HepG2 (cell line): ENCODE measurements at regions not wholly inside any gene's neighbourhood (a gene's known extent, or its start where the extent isn't known, plus 50 kb on each side); places are given as distances from the start of the nearest gene placed in this dataset.
A peak's percentile ranks its signal among the peaks of the same experiment; 100 is the strongest.

Experiments
- ATAC-seq: fragments of 200-7000 bp; cut with Tn5 transposase; 3 replicates; pipeline ENCODE4 v1.9.1; 2020; ENCODE audit warnings: mild to moderate bottlenecking, moderate library complexity
- BruUV-seq: library from RNA; stranded (reverse); fragments of 400-500 nt; replicated peaks from 2 replicates; lab custom pipeline; 2021; lab: Mats Ljungman, UMichigan
- CTCF ChIA-PET: fragments of 300-600 bp; formaldehyde crosslinking; extraction: SDS; loops from one replicate; lab custom pipeline; 2021; ENCODE audit warnings: low total read pairs, inconsistent platforms, low intra/inter-chr PET ratio; lab: Yijun Ruan, JAX
- POLR2A ChIA-PET: fragments of 350-600 bp; sonication (Branson Sonifier 250); formaldehyde crosslinking; loops from one replicate; lab custom pipeline; 2020; ENCODE audit warnings: antibody characterized with exemption, inconsistent platforms; lab: Yijun Ruan, JAX
- DNase-seq: peaks from one replicate; pipeline ENCODE4 v3.0.0-alpha.2; 2015; ENCODE audit warnings: low spot score
- FAIRE-seq: peaks from 3 replicates; lab custom pipeline; 2011; peaks lifted over from hg19 to GRCh38; lab: Jason Lieb, UNC
- H2AFZ ChIP-seq: one replicate; pipeline ENCODE4 v1.6.1; 2011; ENCODE audit warnings: low read length, inconsistent platforms
- H3K27ac ChIP-seq: fragments of 300-600 bp; 3 replicates; pipeline ENCODE4 v1.8.0; 2011; ENCODE audit warnings: mixed run types, mild to moderate bottlenecking, mixed read lengths, low read length, inconsistent platforms; ENCODE audit not compliant: insufficient read depth; ENCODE audit errors: extremely low read length
- H3K27me3 ChIP-seq, 2 experiments: fragments of 200-600 bp in 1 of 2; 2 replicates in 1 of 2; 3 replicates in 1 of 2; pipeline versions ENCODE4 v1.6.0 to v1.8.0; 2011; ENCODE audit warnings: low read length in 2 of 2, mild to moderate bottlenecking in 2 of 2, moderate library complexity in 2 of 2, inconsistent platforms in 1 of 2; ENCODE audit not compliant: insufficient read depth in 2 of 2, control insufficient read depth in 1 of 2
- H3K36me3 ChIP-seq, 2 experiments: fragments of 200-600 bp in 1 of 2; replicated peaks in 1 of 2; 2 replicates in 1 of 2; 3 replicates in 1 of 2; pipeline versions ENCODE4 v1.5.1 to v1.8.0; 2011; ENCODE audit warnings: low read length in 2 of 2, inconsistent platforms in 1 of 2; ENCODE audit not compliant: insufficient read depth in 2 of 2, control insufficient read depth in 1 of 2
- H3K4me1 ChIP-seq: 2 replicates; pipeline ENCODE4 v1.5.1; 2012; ENCODE audit warnings: low read length, inconsistent platforms; ENCODE audit not compliant: insufficient read depth
- H3K4me2 ChIP-seq: 2 replicates; pipeline ENCODE4 v1.6.0; 2011; ENCODE audit warnings: low read depth, low read length, inconsistent platforms
- H3K4me3 ChIP-seq, 3 experiments: fragments of 200-600 bp in 1 of 3; sonication (generic), shearing (Covaris generic) in 1 of 3; replicated peaks in 1 of 3; 2 replicates each; pipeline ENCODE4 v1.5.1; 2011 to 2016; ENCODE audit warnings: low read length in 3 of 3, inconsistent platforms in 2 of 3, low read depth in 2 of 3, mild to moderate bottlenecking in 2 of 3, control low read depth in 1 of 3, mixed read lengths in 1 of 3; ENCODE audit not compliant: insufficient read depth in 1 of 3
- H3K79me2 ChIP-seq: one replicate; pipeline ENCODE4 v1.6.1; 2011; ENCODE audit warnings: low read length, inconsistent platforms; ENCODE audit not compliant: insufficient read depth
- H3K9ac ChIP-seq: 2 replicates; pipeline ENCODE4 v1.6.0; 2011; ENCODE audit warnings: mild to moderate bottlenecking, low read depth, low read length, inconsistent platforms; ENCODE audit not compliant: insufficient read depth
- H3K9me3 ChIP-seq: 2 replicates; pipeline ENCODE4 v1.5.1; 2012; ENCODE audit warnings: mild to moderate bottlenecking, low read length
- H4K20me1 ChIP-seq: 2 replicates; pipeline ENCODE4 v1.6.0; 2011; ENCODE audit warnings: inconsistent platforms, mild to moderate bottlenecking, low read length, moderate library complexity; ENCODE audit not compliant: insufficient read depth
- CEBPB ChIP-seq: IDR thresholded peaks from 2 replicates; pipeline ENCODE4 v1.6.1; 2011; ENCODE audit warnings: low read depth, low read length, improper control_type of control experiment, borderline replicate concordance
- JDP2 ChIP-seq: sonication (generic); formaldehyde crosslinking; IDR thresholded peaks from 2 replicates; pipeline ENCODE4 v1.8.1; 2022; ENCODE audit warnings: missing genetic modification reagents, borderline replicate concordance
- MZF1 ChIP-seq: sonication (generic); formaldehyde crosslinking; IDR thresholded peaks from 2 replicates; pipeline ENCODE4 v1.8.1; 2023; ENCODE audit warnings: mild to moderate bottlenecking, missing genetic modification reagents, borderline replicate concordance
- REPIN1 ChIP-seq: sonication (generic); formaldehyde crosslinking; IDR thresholded peaks from 2 replicates; pipeline ENCODE4 v1.8.0; 2022; ENCODE audit warnings: missing genetic modification reagents, low read depth, mild to moderate bottlenecking, borderline replicate concordance
- U2AF1 ChIP-seq: fragments of 200-400 bp; formaldehyde crosslinking; optimal IDR thresholded peaks from 2 replicates; pipeline ENCODE3; 2017; ENCODE audit warnings: mild to moderate bottlenecking, low read depth, low read length
- ZNF160 ChIP-seq: sonication (generic); formaldehyde crosslinking; IDR thresholded peaks from 2 replicates; pipeline ENCODE4 v1.8.0; 2022; ENCODE audit warnings: mild to moderate bottlenecking, inconsistent platforms, missing genetic modification reagents
- ZNF326 ChIP-seq: sonication (generic); formaldehyde crosslinking; IDR thresholded peaks from 2 replicates; pipeline ENCODE4 v1.4.0; 2020; ENCODE audit warnings: missing genetic modification reagents, borderline replicate concordance
- ZNF382 ChIP-seq: sonication (generic); formaldehyde crosslinking; IDR thresholded peaks from 2 replicates; pipeline ENCODE4 v1.5.0; 2020; ENCODE audit warnings: missing genetic modification reagents, mild to moderate bottlenecking, borderline replicate concordance
- ZNF670 ChIP-seq: sonication (generic); formaldehyde crosslinking; IDR thresholded peaks from 2 replicates; pipeline ENCODE4 v1.8.0; 2022; ENCODE audit warnings: mild to moderate bottlenecking, missing genetic modification reagents, borderline replicate concordance
- ZNF850 ChIP-seq: sonication (generic); formaldehyde crosslinking; conservative IDR thresholded peaks from 2 replicates; pipeline ENCODE4 v1.9.0; 2021; ENCODE audit warnings: mild to moderate bottlenecking, missing genetic modification reagents
- WGBS: methylation state at CpG from one replicate; pipeline ENCODE4 v1.1.6; 2017; ENCODE audit warnings: low lambda C conversion rate; 5-methylcytosine and 5-hydroxymethylcytosine counted together
- in situ Hi-C: cut with HindIII; loops from 2 replicates; pipeline ENCODE4 v1.10.0; 2017; ENCODE audit warnings: low pct_unique_long_range_greater_than_20kb; ENCODE audit not compliant: extremely low pct_ligation_motif_present
- intact Hi-C: fragments of 100-400 bp; cut with micrococcal nuclease; formaldehyde crosslinking; loops from one replicate; pipeline ENCODE4 v1.10.0; 2022; ENCODE audit not compliant: unreplicated experiment
- TF ChIP-seq, protein P1 (sequence below): sonication (generic); formaldehyde crosslinking; IDR thresholded peaks from 2 replicates; pipeline ENCODE4 v1.8.1; 2023; ENCODE audit warnings: missing genetic modification reagents, inconsistent platforms, borderline replicate concordance
- TF ChIP-seq, protein P2 (sequence below): sonication (generic); formaldehyde crosslinking; IDR thresholded peaks from 2 replicates; pipeline ENCODE4 v1.4.0; 2020; ENCODE audit warnings: missing genetic modification reagents
- TF ChIP-seq, protein P3 (sequence below): IDR thresholded peaks from 2 replicates; pipeline ENCODE4 v1.6.1; 2016; ENCODE audit warnings: missing compliant biosample characterization, missing genetic modification reagents, borderline replicate concordance

DNA sequence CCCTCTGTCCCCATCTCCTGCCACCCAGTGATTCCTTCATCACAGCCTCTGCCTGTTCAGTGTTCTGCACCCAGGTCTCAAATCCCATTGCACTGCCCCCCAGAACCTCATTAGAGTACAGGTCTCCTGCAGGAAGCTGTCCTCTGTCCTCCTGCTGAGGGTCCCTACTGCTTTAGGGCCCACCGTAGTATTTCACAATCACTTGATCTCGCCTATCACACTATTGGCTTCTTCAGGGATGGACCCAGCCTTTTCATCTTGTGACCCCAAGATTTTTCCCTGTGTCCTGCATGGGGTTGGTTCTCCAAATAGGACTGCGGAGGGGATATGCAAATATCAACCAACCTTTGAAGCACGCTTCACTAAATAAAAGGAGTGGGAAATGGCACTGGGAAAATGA lies 331.1 kb upstream of the AJAP1 start:
- intact Hi-C loops: no loop called here
- CTCF ChIA-PET: no interaction called here

DNA sequence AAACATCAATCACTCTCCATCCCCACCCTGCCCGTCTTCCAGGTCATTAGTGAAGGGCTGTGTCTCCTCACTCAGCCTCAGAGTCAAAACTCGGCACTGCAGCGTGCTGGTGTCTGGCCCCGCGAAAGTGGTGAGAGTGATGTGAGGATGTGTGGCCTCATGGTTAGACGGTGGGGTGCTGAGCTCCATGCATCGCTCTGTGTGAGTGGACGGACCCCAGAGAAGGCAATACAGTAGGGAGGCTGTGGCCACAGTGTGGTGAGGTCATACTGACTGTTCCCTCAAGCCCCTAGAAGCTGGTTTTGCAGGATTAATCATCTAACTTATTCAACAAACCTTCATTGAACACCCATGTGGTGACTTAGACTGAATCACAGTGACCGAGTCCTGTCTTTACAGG lies 329.9 kb upstream of the AJAP1 start:
- BruUV-seq: no TSS peak
- DNase-seq (no peak), ATAC-seq (no peak), FAIRE-seq (no peak)
- no peaks in the 10 kb centered on the region for H3K9me3 ChIP-seq
- no peaks in the 10 kb centered on the region for H3K36me3 ChIP-seq
- no peaks in the 10 kb centered on the region for H4K20me1 ChIP-seq
- in situ Hi-C loops: no loop called here
- no peak overlapping the region for H3K9ac ChIP-seq
- no peak overlapping the region for H3K4me3 ChIP-seq
- intact Hi-C loops: no loop called here
- 56% methylated on average over 9 of the region's 9 CpGs for WGBS
- H3K79me2 ChIP-seq: no peaks in the 10 kb centered on the region
- CTCF ChIA-PET: no interaction called here
- H3K27me3 ChIP-seq: no peaks in the 10 kb centered on the region; a peak in 2 of 5 replicates
- no peak overlapping the region for H3K27ac ChIP-seq
- no peak overlapping the region for H2AFZ ChIP-seq
- H3K4me2 ChIP-seq: no peak overlapping the region
- H3K4me1 ChIP-seq: no peaks in the 10 kb centered on the region
- POLR2A ChIA-PET: no interaction called here
- no peak for TF ChIP-seq ZNF326
- TF ChIP-seq MZF1: no peak
- TF ChIP-seq JDP2 (CRISPR knock-in tag): no peak
- TF ChIP-seq, protein P1, sequence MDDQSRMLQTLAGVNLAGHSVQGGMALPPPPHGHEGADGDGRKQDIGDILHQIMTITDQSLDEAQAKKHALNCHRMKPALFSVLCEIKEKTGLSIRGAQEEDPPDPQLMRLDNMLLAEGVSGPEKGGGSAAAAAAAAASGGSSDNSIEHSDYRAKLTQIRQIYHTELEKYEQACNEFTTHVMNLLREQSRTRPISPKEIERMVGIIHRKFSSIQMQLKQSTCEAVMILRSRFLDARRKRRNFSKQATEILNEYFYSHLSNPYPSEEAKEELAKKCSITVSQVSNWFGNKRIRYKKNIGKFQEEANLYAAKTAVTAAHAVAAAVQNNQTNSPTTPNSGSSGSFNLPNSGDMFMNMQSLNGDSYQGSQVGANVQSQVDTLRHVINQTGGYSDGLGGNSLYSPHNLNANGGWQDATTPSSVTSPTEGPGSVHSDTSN (CRISPR knock-in tag): no peak
- TF ChIP-seq, protein P2, sequence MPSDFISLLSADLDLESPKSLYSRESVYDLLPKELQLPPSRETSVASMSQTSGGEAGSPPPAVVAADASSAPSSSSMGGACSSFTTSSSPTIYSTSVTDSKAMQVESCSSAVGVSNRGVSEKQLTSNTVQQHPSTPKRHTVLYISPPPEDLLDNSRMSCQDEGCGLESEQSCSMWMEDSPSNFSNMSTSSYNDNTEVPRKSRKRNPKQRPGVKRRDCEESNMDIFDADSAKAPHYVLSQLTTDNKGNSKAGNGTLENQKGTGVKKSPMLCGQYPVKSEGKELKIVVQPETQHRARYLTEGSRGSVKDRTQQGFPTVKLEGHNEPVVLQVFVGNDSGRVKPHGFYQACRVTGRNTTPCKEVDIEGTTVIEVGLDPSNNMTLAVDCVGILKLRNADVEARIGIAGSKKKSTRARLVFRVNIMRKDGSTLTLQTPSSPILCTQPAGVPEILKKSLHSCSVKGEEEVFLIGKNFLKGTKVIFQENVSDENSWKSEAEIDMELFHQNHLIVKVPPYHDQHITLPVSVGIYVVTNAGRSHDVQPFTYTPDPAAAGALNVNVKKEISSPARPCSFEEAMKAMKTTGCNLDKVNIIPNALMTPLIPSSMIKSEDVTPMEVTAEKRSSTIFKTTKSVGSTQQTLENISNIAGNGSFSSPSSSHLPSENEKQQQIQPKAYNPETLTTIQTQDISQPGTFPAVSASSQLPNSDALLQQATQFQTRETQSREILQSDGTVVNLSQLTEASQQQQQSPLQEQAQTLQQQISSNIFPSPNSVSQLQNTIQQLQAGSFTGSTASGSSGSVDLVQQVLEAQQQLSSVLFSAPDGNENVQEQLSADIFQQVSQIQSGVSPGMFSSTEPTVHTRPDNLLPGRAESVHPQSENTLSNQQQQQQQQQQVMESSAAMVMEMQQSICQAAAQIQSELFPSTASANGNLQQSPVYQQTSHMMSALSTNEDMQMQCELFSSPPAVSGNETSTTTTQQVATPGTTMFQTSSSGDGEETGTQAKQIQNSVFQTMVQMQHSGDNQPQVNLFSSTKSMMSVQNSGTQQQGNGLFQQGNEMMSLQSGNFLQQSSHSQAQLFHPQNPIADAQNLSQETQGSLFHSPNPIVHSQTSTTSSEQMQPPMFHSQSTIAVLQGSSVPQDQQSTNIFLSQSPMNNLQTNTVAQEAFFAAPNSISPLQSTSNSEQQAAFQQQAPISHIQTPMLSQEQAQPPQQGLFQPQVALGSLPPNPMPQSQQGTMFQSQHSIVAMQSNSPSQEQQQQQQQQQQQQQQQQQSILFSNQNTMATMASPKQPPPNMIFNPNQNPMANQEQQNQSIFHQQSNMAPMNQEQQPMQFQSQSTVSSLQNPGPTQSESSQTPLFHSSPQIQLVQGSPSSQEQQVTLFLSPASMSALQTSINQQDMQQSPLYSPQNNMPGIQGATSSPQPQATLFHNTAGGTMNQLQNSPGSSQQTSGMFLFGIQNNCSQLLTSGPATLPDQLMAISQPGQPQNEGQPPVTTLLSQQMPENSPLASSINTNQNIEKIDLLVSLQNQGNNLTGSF (CRISPR knock-in tag): no peak
- TF ChIP-seq, protein P3, sequence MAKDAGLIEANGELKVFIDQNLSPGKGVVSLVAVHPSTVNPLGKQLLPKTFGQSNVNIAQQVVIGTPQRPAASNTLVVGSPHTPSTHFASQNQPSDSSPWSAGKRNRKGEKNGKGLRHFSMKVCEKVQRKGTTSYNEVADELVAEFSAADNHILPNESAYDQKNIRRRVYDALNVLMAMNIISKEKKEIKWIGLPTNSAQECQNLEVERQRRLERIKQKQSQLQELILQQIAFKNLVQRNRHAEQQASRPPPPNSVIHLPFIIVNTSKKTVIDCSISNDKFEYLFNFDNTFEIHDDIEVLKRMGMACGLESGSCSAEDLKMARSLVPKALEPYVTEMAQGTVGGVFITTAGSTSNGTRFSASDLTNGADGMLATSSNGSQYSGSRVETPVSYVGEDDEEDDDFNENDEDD: no peak
- TF ChIP-seq ZNF850: no peak
- no peak for TF ChIP-seq U2AF1
- TF ChIP-seq ZNF160 (CRISPR knock-in tag): no peak

More for the DNA sequence above, 331.1 kb upstream of the AJAP1 start:
- TF ChIP-seq REPIN1 (CRISPR knock-in tag) (no peak), CEBPB (peak; percentile 52), ZNF382 (CRISPR knock-in tag) (no peak), MZF1 (no peak), ZNF670 (CRISPR knock-in tag) (no peak)
- Histone ChIP-seq H3K36me3 (no peaks in the 10 kb centered on the region), H3K4me2 (no peak overlapping the region), H2AFZ (no peak overlapping the region), H3K9me3 (no peaks in the 10 kb centered on the region), H3K4me3 (no peak overlapping the region), H3K9ac (no peak overlapping the region), H4K20me1 (no peaks in the 10 kb centered on the region), H3K4me1 (no peaks in the 10 kb centered on the region), H3K27ac (no peak overlapping the region), H3K79me2 (no peaks in the 10 kb centered on the region), H3K27me3 (no peaks in the 10 kb centered on the region; a peak in 2 of 5 replicates)
- ATAC-seq (no peak), FAIRE-seq (no peak), DNase-seq (no peak)
- POLR2A ChIA-PET: no interaction called here
- in situ Hi-C loops: no loop called here
- WGBS: 33% methylated on average over 4 of the region's 4 CpGs
- no TSS peak for BruUV-seq
